Naive thymus-derived CD8-positive, alpha-beta T cell (primary cell): ENCODE measurements at regions not wholly inside any gene's neighbourhood (a gene's known extent, or its start where the extent isn't known, plus 50 kb on each side); places are given as distances from the start of the nearest gene placed in this dataset.

Experiments
- ATAC-seq, 2 donors: fragments of 150-1000 bp; cut with Tn5 transposase in 1 of 2; sonication (Bioruptor Pico), chemical (Tn5 transposase) in 1 of 2; 1 replicate in 1 of 2; 2 replicates in 1 of 2; pipeline ENCODE4 v1.10.0; 2021; ENCODE audit warnings: mild to moderate bottlenecking in 2 of 2, moderate library complexity in 2 of 2
- POLR2A ChIA-PET: fragments of 350-600 bp; sonication (Branson Sonifier 250); formaldehyde crosslinking; loops from one replicate; lab custom pipeline; 2021; ENCODE audit warnings: antibody characterized with exemption; lab: Charles Lee
- DNase-seq, 10 donors: peaks; one replicate each; pipeline versions ENCODE4 v3.0.0 to v3.0.0-alpha.2; 2020 to 2022
- H3K27ac Mint-ChIP-seq, 10 donors: one replicate each; pipeline ENCODE4 v1.8.0; 2020 to 2022; ENCODE audit warnings: mild to moderate bottlenecking in 10 of 10, mixed read lengths in 10 of 10, moderate library complexity in 4 of 10, inconsistent platforms in 1 of 10
- H3K27me3 Mint-ChIP-seq, 5 donors: one replicate each; pipeline ENCODE4 v1.8.0; 2021 to 2022; ENCODE audit warnings: mixed read lengths in 5 of 5
- H3K36me3 Mint-ChIP-seq, 3 donors: one replicate each; pipeline ENCODE4 v1.8.0; 2020 to 2022; ENCODE audit warnings: mixed read lengths in 3 of 3, mild to moderate bottlenecking in 2 of 3, inconsistent platforms in 1 of 3
- H3K4me1 Mint-ChIP-seq, 4 donors: one replicate each; pipeline ENCODE4 v1.8.0; 2021 to 2022; ENCODE audit warnings: mixed read lengths in 4 of 4
- H3K4me3 Mint-ChIP-seq, 10 donors: one replicate each; pipeline ENCODE4 v1.8.0; 2020 to 2022; ENCODE audit warnings: mild to moderate bottlenecking in 10 of 10, mixed read lengths in 10 of 10, moderate library complexity in 6 of 10, inconsistent platforms in 1 of 10
- H3K9me3 Mint-ChIP-seq, 9 donors: one replicate each; pipeline ENCODE4 v1.8.0; 2020 to 2022; ENCODE audit warnings: mixed read lengths in 9 of 9, mild to moderate bottlenecking in 3 of 9, inconsistent platforms in 1 of 9, moderate library complexity in 1 of 9

DNA sequence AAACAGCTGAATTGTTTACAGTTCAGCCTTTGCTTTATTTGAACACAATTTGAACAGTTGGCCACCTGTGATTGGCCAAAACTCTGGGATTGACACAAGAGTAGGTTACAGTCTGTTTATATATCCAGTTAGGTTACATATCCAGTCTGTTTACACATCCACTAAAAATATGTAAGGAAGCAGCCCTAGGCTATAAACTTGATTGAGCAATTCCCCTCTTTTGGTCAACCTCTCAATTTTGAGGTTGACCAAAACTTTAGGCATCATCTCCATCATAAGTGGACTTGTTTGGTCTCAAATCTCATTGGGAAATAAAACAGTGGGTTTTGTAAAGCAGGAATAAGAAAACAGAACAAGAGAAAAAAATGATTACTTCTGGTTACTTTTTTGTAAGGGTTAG lies 190.8 kb downstream of the SPATA18 start:
- DNase-seq, result no peak

DNA sequence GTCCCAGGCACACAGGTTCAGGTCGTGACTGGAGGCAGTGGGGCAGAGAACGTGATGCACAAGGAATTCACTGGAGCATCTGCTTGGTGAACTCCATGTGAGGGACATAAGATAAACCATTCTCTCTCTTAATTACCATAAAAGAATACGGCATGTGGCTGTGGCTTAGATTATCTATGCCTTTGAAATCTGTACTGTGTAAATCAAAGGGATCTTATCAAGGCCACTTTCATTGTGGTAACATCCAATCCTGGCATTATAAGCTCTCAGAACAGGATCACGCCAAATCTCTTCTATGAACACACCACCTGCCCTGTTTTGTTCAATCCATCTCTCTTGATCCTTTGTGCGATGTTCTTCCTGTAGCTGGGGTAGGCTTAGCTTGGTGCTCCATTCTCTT lies 192.3 kb downstream of the SPATA18 start:
- H3K36me3 Mint-ChIP-seq, result peaks cover 0 to 5% (median 0%) of the 10 kb centered on the region in 3 donors
- H3K27ac Mint-ChIP-seq, result no peak overlapping the region
- ATAC-seq (no peak), DNase-seq (no peak)
- H3K27me3 Mint-ChIP-seq, result peaks cover 0 to 9% (median 0%) of the 10 kb centered on the region in 5 donors
- H3K4me3 Mint-ChIP-seq, result no peak overlapping the region
- peaks cover 0 to 21% (median 4%) of the 10 kb centered on the region in 9 donors for H3K9me3 Mint-ChIP-seq
- POLR2A ChIA-PET, result no interaction called here
- no peaks in the 10 kb centered on the region for H3K4me1 Mint-ChIP-seq

More for the DNA sequence above, 190.8 kb downstream of the SPATA18 start:
- no peaks in the 10 kb centered on the region for H3K4me1 Mint-ChIP-seq
- H3K4me3 Mint-ChIP-seq, result no peak overlapping the region
- H3K27me3 Mint-ChIP-seq, result peaks cover 0 to 5% (median 0%) of the 10 kb centered on the region in 5 donors
- no peak overlapping the region for H3K27ac Mint-ChIP-seq
- ATAC-seq, result no peak
- H3K9me3 Mint-ChIP-seq, result peaks cover 0 to 21% (median 5%) of the 10 kb centered on the region in 9 donors
- H3K36me3 Mint-ChIP-seq, result peaks cover 0 to 5% (median 0%) of the 10 kb centered on the region in 3 donors
- POLR2A ChIA-PET, result no interaction called here

- Mint-ChIP-seq H3K36me3 (peaks cover 0 to 5% (median 0%) of the 10 kb centered on the region in 3 donors), H3K27ac (peak overlapping the region in 1 of 10 donors; percentile 63), H3K4me1 (no peaks in the 10 kb centered on the region), H3K4me3 (no peak overlapping the region), H3K27me3 (peaks cover 0 to 9% (median 0%) of the 10 kb centered on the region in 5 donors), H3K9me3 (peaks cover 0 to 21% (median 4%) of the 10 kb centered on the region in 9 donors)
- POLR2A ChIA-PET, result no interaction called here
- ATAC-seq (no peak), DNase-seq (no peak)
These were observed 193.1 kb downstream of the SPATA18 start for GRCh38 chr4:52244103-52244775.

DNA sequence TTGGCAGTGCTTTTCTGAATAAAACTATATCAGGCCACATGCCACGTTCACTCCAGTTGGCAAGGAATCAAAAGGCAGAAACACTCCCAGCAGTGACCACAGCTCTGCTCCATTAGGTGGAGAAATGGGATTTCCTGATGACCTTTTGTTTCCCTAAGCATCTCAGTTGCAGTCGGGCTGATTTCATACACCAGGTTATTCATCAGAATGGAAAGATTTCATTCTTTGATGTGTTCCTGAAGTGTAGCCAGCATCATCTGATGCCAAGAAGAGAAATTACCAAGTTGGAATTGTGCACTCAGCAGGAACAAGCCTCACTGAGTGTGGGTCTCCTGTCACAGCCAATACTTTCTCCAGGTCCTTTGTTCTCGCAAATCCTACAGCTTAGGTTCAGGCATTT lies 193.7 kb downstream of the SPATA18 start:
- Mint-ChIP-seq H3K27me3 (peaks cover 0 to 9% (median 0%) of the 10 kb centered on the region in 5 donors), H3K9me3 (peaks cover 0 to 21% (median 4%) of the 10 kb centered on the region in 9 donors), H3K36me3 (peaks cover 0 to 5% (median 0%) of the 10 kb centered on the region in 3 donors), H3K4me1 (no peaks in the 10 kb centered on the region), H3K4me3 (no peak overlapping the region), H3K27ac (no peak overlapping the region)
- ATAC-seq, result no peak
- DNase-seq, result no peak
- POLR2A ChIA-PET, result no interaction called here

- POLR2A ChIA-PET, result no interaction called here
- H3K4me3 Mint-ChIP-seq, result no peak overlapping the region
- no peak for ATAC-seq
- peaks cover 0 to 4% (median 0%) of the 10 kb centered on the region in 5 donors for H3K27me3 Mint-ChIP-seq
- peaks cover 0 to 3% (median 0%) of the 10 kb centered on the region in 3 donors for H3K36me3 Mint-ChIP-seq
- DNase-seq, result no peak
- no peak overlapping the region for H3K27ac Mint-ChIP-seq
- peaks cover 2 to 7% (median 4%) of the 10 kb centered on the region in 9 donors for H3K9me3 Mint-ChIP-seq
- no peaks in the 10 kb centered on the region for H3K4me1 Mint-ChIP-seq
These were observed 195.7 kb downstream of the SPATA18 start for GRCh38 chr4:52246827-52247226.

- POLR2A ChIA-PET, result no interaction called here
These were observed 196.8 kb downstream of the SPATA18 start for GRCh38 chr4:52247941-52248340.

DNA sequence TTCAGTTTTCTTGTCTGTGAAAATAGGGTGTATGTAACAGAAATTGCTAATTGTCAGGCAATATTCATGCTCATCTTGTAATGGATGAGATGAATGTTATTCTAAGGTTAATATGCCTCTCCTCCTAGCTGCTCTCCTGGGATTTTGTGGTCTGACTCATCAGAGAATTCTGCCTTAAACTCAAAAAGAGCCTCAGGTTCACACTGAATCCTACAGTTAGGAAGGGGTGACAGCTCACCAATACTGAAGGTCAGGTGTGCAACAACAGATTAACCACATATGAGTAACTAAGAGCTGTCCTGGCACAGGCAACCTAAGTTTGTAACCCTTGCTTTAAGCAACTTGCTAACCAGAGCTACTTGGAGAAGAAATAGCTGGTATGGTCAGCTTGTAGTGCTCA lies 197.7 kb downstream of the SPATA18 start:
- peaks cover 0 to 8% (median 0%) of the 10 kb centered on the region in 5 donors for H3K27me3 Mint-ChIP-seq
- ATAC-seq (no peak), DNase-seq (no peak)
- no peak overlapping the region for H3K4me3 Mint-ChIP-seq
- POLR2A ChIA-PET, result no interaction called here
- peaks cover 6 to 23% (median 12%) of the 10 kb centered on the region in 9 donors for H3K9me3 Mint-ChIP-seq
- peaks cover 0 to 5% (median 0%) of the 10 kb centered on the region in 3 donors for H3K36me3 Mint-ChIP-seq
- H3K4me1 Mint-ChIP-seq, result no peaks in the 10 kb centered on the region
- H3K27ac Mint-ChIP-seq, result no peak overlapping the region

More at GRCh38 chr4:52247941-52248340, 196.8 kb downstream of the SPATA18 start:
- ATAC-seq (no peak), DNase-seq (no peak)
- H3K9me3 Mint-ChIP-seq, result peaks cover 6 to 16% (median 11%) of the 10 kb centered on the region in 9 donors
- H3K36me3 Mint-ChIP-seq, result peaks cover 0 to 5% (median 0%) of the 10 kb centered on the region in 3 donors
- peaks cover 0 to 4% (median 0%) of the 10 kb centered on the region in 5 donors for H3K27me3 Mint-ChIP-seq
- no peak overlapping the region for H3K4me3 Mint-ChIP-seq
- no peaks in the 10 kb centered on the region for H3K4me1 Mint-ChIP-seq
- no peak overlapping the region for H3K27ac Mint-ChIP-seq

- Mint-ChIP-seq H3K27me3 (peaks cover 0 to 8% (median 0%) of the 10 kb centered on the region in 5 donors), H3K36me3 (peaks cover 0 to 5% (median 0%) of the 10 kb centered on the region in 3 donors), H3K9me3 (peaks cover 6 to 23% (median 12%) of the 10 kb centered on the region in 9 donors), H3K27ac (no peak overlapping the region), H3K4me3 (no peak overlapping the region), H3K4me1 (no peaks in the 10 kb centered on the region)
- DNase-seq (no peak), ATAC-seq (no peak)
- POLR2A ChIA-PET, result no interaction called here
These were observed 198.5 kb downstream of the SPATA18 start for GRCh38 chr4:52249581-52249980.

GRCh38 chr4:52250154-52250553 lies 199.1 kb downstream of the SPATA18 start:
- Mint-ChIP-seq H3K9me3 (peaks cover 6 to 23% (median 12%) of the 10 kb centered on the region in 9 donors), H3K4me3 (no peak overlapping the region), H3K27ac (no peak overlapping the region), H3K4me1 (no peaks in the 10 kb centered on the region), H3K27me3 (peaks cover 0 to 8% (median 0%) of the 10 kb centered on the region in 5 donors), H3K36me3 (peaks cover 0 to 5% (median 0%) of the 10 kb centered on the region in 3 donors)
- POLR2A ChIA-PET, result no interaction called here
- DNase-seq, result no peak
- no peak for ATAC-seq

DNA sequence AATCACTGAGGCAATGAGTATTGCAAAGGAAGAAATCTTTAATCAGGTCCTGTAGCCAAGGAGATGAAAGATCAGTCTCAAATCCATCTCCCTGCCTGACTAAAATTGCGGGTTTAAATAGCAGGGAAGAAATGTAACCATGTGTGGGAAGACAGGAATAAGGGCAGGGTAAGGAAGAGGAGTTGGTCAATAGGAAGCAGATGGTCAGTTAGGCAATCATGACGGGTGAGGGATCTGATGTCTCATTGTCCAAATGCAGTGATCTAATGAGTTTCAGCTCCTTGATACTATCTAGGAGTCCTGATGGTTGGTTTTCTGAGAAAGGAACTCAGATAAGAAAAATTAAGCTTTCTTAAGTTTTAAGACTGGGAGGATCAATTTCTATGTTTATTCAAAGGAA lies 200.8 kb downstream of the SPATA18 start:
- no peak overlapping the region for H3K27ac Mint-ChIP-seq
- no peak overlapping the region for H3K4me3 Mint-ChIP-seq
- peaks cover 0 to 5% (median 0%) of the 10 kb centered on the region in 3 donors for H3K36me3 Mint-ChIP-seq
- no peak for ATAC-seq
- no peak for DNase-seq
- H3K27me3 Mint-ChIP-seq, result peaks cover 0 to 11% (median 0%) of the 10 kb centered on the region in 5 donors
- peaks cover 0 to 2% (median 0%) of the 10 kb centered on the region in 4 donors for H3K4me1 Mint-ChIP-seq
- H3K9me3 Mint-ChIP-seq, result peaks cover 6 to 25% (median 12%) of the 10 kb centered on the region in 9 donors
- POLR2A ChIA-PET, result no interaction called here

DNA sequence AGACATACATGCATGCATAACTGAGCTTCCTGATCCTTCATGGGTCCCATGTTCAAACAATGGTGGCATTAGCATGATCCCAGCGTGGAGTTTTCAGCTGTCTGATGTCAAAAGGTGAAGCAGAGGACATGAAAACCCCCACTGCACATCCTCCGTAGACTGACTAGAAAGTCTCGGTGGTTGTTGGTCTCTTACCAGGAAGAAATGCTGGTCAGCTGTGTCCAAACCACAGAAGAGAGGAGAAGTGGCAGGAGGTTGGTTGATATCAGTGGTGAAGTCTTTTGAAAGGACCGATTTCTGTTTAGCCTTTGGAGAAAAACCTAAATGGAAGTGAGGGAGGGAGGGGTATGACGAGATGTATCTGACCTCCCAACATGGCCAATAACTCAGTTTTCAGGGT lies 201.9 kb downstream of the SPATA18 start:
- Mint-ChIP-seq H3K27me3 (peaks cover 0 to 6% (median 0%) of the 10 kb centered on the region in 5 donors), H3K36me3 (peaks cover 0 to 5% (median 0%) of the 10 kb centered on the region in 3 donors), H3K4me1 (peaks cover 0 to 2% (median 0%) of the 10 kb centered on the region in 4 donors), H3K27ac (no peak overlapping the region), H3K4me3 (no peak overlapping the region), H3K9me3 (peaks cover 6 to 25% (median 12%) of the 10 kb centered on the region in 9 donors)
- ATAC-seq (no peak), DNase-seq (no peak)
- POLR2A ChIA-PET, result no interaction called here

DNA sequence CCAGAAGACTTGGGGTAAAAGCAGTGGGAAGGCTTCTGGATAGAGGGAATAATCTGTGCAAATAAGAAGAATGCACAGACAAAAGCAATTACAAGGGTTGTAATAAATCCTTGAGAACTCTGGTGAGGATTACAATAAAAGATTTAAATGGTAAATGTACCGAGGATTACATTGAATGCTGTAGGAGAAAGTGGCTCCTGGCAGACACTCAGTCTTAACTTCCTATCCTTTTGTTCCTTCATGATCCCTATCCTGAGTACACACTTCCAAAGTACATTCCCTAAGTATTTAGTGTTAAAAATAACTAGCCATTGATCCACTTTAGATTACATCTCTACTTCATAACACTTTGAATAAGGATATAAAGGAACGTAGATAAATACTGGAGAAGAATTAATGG lies 205.4 kb downstream of the SPATA18 start:
- Mint-ChIP-seq H3K4me1 (peaks cover 0 to 3% (median under 1%) of the 10 kb centered on the region in 4 donors), H3K27me3 (peaks cover 0 to 6% (median 0%) of the 10 kb centered on the region in 5 donors), H3K4me3 (no peak overlapping the region), H3K36me3 (peaks cover 0 to 5% (median 0%) of the 10 kb centered on the region in 3 donors), H3K27ac (no peak overlapping the region), H3K9me3 (peaks cover 6 to 22% (median 11%) of the 10 kb centered on the region in 9 donors)
- POLR2A ChIA-PET, result no interaction called here
- DNase-seq, result no peak
- no peak for ATAC-seq

DNA sequence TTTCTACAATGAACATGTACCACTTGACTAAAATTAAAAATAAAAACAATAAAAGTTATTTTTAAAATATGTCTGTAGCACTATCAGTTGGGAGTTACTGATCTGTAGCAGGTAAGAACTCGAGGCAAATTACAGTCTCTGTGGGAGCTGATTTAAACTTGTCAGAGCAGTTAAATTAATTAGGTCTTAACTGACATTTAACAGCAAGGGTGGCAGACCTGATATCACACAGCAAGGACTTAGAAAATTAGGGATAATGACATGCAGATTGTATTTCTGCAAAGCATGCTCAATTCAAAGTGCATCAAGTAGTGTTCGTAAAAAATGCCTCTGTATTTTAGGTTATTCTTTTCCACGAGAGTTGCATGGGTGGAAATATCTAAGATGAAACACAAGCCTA lies 208.9 kb downstream of the SPATA18 start:
- Mint-ChIP-seq H3K27me3 (peaks cover 0 to 3% (median 0%) of the 10 kb centered on the region in 5 donors), H3K4me1 (peaks cover 0 to 3% (median under 1%) of the 10 kb centered on the region in 4 donors), H3K27ac (no peak overlapping the region), H3K4me3 (no peak overlapping the region), H3K9me3 (peaks cover 0 to 9% (median 0%) of the 10 kb centered on the region in 9 donors), H3K36me3 (no peaks in the 10 kb centered on the region)
- DNase-seq, result no peak
- ATAC-seq, result no peak
- POLR2A ChIA-PET, result no interaction called here
